ENCODE measurements at regions not wholly inside any gene's neighbourhood (a gene's known extent, or its start where the extent isn't known, plus 50 kb on each side); places are given as distances from the start of the nearest gene placed in this dataset.

DNA sequence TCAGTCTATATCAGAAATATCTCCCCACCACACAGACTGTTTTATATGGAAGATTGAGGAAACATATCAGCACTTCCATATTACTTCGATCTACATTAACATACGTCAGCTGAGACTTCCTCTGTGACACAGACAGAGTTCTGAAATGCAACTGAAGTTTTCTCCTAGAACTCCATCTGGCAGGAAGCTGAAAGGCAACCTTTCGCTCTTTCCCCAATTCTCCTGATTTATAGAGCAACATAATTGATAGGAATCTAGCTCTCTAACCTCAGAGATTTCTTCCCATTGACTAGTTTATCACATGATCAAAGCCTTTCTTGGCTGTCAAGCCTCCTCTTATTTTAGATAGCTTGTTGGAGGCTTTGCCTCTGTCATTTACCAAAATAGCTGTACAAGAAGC is 806.7 kb upstream of the CHAC2 start (continued):
- TF ChIP-seq HOXD13 (CRISPR knock-in tag; IDR thresholded peaks at IDR 0.05; ENCODE audit: borderline replicate concordance) = no peak
- TF ChIP-seq ZNF792 (tag by site-specific recombination; IDR thresholded peaks at IDR 0.05) = no peak
- TF ChIP-seq ZNF555 (tag by site-specific recombination; conservative IDR thresholded peaks at IDR 0.05) = no peak
- no peak for TF ChIP-seq FEZF1 (tag by site-specific recombination; IDR thresholded peaks at IDR 0.05)

DNA sequence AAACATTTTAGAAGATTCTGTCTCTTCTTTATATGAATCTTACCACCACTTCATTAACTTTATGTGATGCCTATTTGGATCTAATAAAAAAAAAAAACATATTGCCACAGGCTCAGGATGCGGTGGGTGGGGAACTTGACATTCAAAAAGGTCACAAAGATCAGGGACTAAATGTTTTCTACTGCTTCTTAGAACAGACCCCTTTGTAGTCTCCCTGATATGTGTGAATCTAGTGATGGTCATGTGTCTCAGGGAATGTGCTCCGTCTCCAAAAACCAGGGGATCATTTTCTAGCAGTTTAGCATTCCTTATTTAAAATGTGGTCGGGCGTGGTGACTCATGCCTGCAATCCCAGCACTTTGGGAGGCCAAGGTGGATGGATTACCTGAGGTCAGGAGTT is 807.8 kb upstream of the CHAC2 start:
- H3K4me1 ChIP-seq (ENCODE audit: control insufficient read depth, insufficient read depth, low read length) = no peaks in the 10 kb centered on the region
- no peaks in the 10 kb centered on the region for H3K36me3 ChIP-seq (ENCODE audit: control insufficient read depth in 2 of 2, insufficient read depth in 1 of 2, low read length in 2 of 2)
- H3K9me3 ChIP-seq (ENCODE audit: control insufficient read depth, insufficient read depth, low read depth, low read length) = no peaks in the 10 kb centered on the region
- H3K27ac ChIP-seq (ENCODE audit: extremely low read depth, low read depth, low read length) = no peak overlapping the region
- CTCF ChIA-PET = interaction anchor here (0.6 kb wide), 1 partner anchor 9 kb away, joined by 3 read pairs; no protein-coding TSS in a partner anchor
- no peak overlapping the region for H3K4me3 ChIP-seq (ENCODE audit: low read depth, low read length)
- TF ChIP-seq ZNF354C (tag by site-specific recombination; IDR thresholded peaks at IDR 0.05; ENCODE audit: borderline replicate concordance, low read depth) = no peak
- TF ChIP-seq, protein P1, sequence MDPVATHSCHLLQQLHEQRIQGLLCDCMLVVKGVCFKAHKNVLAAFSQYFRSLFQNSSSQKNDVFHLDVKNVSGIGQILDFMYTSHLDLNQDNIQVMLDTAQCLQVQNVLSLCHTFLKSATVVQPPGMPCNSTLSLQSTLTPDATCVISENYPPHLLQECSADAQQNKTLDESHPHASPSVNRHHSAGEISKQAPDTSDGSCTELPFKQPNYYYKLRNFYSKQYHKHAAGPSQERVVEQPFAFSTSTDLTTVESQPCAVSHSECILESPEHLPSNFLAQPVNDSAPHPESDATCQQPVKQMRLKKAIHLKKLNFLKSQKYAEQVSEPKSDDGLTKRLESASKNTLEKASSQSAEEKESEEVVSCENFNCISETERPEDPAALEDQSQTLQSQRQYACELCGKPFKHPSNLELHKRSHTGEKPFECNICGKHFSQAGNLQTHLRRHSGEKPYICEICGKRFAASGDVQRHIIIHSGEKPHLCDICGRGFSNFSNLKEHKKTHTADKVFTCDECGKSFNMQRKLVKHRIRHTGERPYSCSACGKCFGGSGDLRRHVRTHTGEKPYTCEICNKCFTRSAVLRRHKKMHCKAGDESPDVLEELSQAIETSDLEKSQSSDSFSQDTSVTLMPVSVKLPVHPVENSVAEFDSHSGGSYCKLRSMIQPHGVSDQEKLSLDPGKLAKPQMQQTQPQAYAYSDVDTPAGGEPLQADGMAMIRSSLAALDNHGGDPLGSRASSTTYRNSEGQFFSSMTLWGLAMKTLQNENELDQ (tag by site-specific recombination; IDR thresholded peaks at IDR 0.05; ENCODE audit: low read depth) = no peak
- TF ChIP-seq ZNF366 (tag by site-specific recombination; conservative IDR thresholded peaks at IDR 0.05) = no peak
- TF ChIP-seq ZFP41 (tag by site-specific recombination; IDR thresholded peaks at IDR 0.05; ENCODE audit: borderline replicate concordance) = no peak
- TF ChIP-seq ZNF140 (tag by site-specific recombination; IDR thresholded peaks at IDR 0.05) = no peak
- no peak for TF ChIP-seq ZNF112 (tag by site-specific recombination; IDR thresholded peaks at IDR 0.05)
- no peak for TF ChIP-seq ZBTB17 (tag by site-specific recombination; IDR thresholded peaks at IDR 0.05)
- TF ChIP-seq ZNF776 (tag by site-specific recombination; IDR thresholded peaks at IDR 0.05; ENCODE audit: borderline replicate concordance) = no peak
- TF ChIP-seq KLF9 (tag by site-specific recombination; IDR thresholded peaks at IDR 0.05; ENCODE audit: low read depth) = no peak
- TF ChIP-seq PRDM1 (tag by site-specific recombination; IDR thresholded peaks at IDR 0.05) = no peak
- POLR2A ChIA-PET = no interaction called here

DNA sequence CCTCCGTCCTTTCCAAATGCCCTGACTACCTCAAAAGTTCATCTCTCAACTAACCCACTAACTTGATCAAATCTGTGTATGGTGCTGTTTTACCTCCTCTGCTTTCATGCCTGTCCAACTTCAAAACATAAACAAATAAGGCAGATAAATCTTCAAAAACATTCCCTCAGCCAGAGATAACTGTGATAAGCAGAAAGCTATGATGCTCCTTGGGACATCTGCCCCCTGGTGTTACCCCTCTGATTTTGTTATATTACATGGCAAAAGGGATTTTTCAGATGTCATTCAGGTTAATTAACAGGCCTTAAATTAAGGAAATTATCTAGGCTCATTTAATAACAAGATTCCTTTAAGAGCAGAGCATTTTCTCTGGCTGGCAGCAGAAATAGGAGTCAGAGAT is 810.8 kb upstream of the CHAC2 start:
- Histone ChIP-seq H3K27ac (ENCODE audit: extremely low read depth, low read depth, low read length) (no peak overlapping the region), H3K36me3 (ENCODE audit: control insufficient read depth in 2 of 2, insufficient read depth in 1 of 2, low read length in 2 of 2) (no peaks in the 10 kb centered on the region), H3K4me3 (ENCODE audit: low read depth, low read length) (no peak overlapping the region), H3K4me1 (ENCODE audit: control insufficient read depth, insufficient read depth, low read length) (no peaks in the 10 kb centered on the region), H3K9me3 (ENCODE audit: control insufficient read depth, insufficient read depth, low read depth, low read length) (no peaks in the 10 kb centered on the region)
- POLR2A ChIA-PET = no interaction called here
- TF ChIP-seq ZSCAN30 (tag by site-specific recombination; IDR thresholded peaks at IDR 0.05) (no peak), ZNF10 (tag by site-specific recombination; IDR thresholded peaks at IDR 0.05) (no peak)
- CTCF ChIA-PET = interaction anchor here (1.7 kb wide), 1 partner anchor 146 kb away, joined by 5 read pairs; no protein-coding TSS in a partner anchor

DNA sequence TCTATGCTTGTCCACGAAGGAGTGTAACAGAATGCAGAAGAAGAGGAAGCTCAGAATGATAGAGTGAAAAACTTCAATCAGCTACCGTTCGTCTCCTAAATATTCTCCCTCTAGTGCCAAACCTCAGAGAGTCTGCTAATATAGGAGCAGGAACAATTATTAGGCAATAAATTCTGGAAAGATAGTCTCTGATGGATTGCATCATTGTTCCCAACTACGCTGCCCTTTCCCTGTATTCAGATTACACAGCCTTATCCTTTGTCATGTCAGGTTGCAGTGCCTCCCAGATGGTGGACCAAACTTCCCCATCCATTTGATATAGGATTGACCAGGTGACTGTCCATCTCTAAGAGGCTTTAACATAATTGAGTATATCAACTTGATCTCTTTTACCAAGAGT is 811.5 kb upstream of the CHAC2 start:
- CTCF ChIA-PET = interaction anchor here (1.7 kb wide), 1 partner anchor 146 kb away, joined by 5 read pairs; no protein-coding TSS in a partner anchor
- TF ChIP-seq, protein P2, sequence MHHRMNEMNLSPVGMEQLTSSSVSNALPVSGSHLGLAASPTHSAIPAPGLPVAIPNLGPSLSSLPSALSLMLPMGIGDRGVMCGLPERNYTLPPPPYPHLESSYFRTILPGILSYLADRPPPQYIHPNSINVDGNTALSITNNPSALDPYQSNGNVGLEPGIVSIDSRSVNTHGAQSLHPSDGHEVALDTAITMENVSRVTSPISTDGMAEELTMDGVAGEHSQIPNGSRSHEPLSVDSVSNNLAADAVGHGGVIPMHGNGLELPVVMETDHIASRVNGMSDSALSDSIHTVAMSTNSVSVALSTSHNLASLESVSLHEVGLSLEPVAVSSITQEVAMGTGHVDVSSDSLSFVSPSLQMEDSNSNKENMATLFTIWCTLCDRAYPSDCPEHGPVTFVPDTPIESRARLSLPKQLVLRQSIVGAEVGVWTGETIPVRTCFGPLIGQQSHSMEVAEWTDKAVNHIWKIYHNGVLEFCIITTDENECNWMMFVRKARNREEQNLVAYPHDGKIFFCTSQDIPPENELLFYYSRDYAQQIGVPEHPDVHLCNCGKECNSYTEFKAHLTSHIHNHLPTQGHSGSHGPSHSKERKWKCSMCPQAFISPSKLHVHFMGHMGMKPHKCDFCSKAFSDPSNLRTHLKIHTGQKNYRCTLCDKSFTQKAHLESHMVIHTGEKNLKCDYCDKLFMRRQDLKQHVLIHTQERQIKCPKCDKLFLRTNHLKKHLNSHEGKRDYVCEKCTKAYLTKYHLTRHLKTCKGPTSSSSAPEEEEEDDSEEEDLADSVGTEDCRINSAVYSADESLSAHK (tag by site-specific recombination; IDR thresholded peaks at IDR 0.05) = no peak
- TF ChIP-seq ZSCAN23 (tag by site-specific recombination; IDR thresholded peaks at IDR 0.05) = no peak
- TF ChIP-seq ZFP41 (tag by site-specific recombination; IDR thresholded peaks at IDR 0.05; ENCODE audit: borderline replicate concordance) = no peak
- no peak for TF ChIP-seq GFI1B (tag by site-specific recombination; IDR thresholded peaks at IDR 0.05)
- no peak for TF ChIP-seq ZSCAN30 (tag by site-specific recombination; IDR thresholded peaks at IDR 0.05)
- TF ChIP-seq, protein P3, sequence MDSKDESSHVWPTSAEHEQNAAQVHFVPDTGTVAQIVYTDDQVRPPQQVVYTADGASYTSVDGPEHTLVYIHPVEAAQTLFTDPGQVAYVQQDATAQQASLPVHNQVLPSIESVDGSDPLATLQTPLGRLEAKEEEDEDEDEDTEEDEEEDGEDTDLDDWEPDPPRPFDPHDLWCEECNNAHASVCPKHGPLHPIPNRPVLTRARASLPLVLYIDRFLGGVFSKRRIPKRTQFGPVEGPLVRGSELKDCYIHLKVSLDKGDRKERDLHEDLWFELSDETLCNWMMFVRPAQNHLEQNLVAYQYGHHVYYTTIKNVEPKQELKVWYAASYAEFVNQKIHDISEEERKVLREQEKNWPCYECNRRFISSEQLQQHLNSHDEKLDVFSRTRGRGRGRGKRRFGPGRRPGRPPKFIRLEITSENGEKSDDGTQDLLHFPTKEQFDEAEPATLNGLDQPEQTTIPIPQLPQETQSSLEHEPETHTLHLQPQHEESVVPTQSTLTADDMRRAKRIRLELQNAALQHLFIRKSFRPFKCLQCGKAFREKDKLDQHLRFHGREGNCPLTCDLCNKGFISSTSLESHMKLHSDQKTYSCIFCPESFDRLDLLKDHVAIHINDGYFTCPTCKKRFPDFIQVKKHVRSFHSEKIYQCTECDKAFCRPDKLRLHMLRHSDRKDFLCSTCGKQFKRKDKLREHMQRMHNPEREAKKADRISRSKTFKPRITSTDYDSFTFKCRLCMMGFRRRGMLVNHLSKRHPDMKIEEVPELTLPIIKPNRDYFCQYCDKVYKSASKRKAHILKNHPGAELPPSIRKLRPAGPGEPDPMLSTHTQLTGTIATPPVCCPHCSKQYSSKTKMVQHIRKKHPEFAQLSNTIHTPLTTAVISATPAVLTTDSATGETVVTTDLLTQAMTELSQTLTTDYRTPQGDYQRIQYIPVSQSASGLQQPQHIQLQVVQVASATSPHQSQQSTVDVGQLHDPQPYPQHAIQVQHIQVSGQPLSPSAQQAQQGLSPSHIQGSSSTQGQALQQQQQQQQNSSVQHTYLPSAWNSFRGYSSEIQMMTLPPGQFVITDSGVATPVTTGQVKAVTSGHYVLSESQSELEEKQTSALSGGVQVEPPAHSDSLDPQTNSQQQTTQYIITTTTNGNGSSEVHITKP (tag by site-specific recombination; IDR thresholded peaks at IDR 0.05) = no peak
- TF ChIP-seq, protein P4, sequence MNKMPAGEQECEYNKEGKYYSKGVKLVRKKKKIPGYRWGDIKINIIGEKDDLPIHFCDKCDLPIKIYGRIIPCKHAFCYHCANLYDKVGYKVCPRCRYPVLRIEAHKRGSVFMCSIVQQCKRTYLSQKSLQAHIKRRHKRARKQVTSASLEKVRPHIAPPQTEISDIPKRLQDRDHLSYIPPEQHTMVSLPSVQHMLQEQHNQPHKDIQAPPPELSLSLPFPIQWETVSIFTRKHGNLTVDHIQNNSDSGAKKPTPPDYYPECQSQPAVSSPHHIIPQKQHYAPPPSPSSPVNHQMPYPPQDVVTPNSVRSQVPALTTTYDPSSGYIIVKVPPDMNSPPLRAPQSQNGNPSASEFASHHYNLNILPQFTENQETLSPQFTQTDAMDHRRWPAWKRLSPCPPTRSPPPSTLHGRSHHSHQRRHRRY (tag by site-specific recombination; IDR thresholded peaks at IDR 0.05) = no peak
- TF ChIP-seq ZNF624 (tag by site-specific recombination; IDR thresholded peaks at IDR 0.05) = no peak

More for the DNA sequence above, 811.5 kb upstream of the CHAC2 start:
- Histone ChIP-seq H3K9me3 (ENCODE audit: control insufficient read depth, insufficient read depth, low read depth, low read length) (no peaks in the 10 kb centered on the region), H3K4me3 (ENCODE audit: low read depth, low read length) (no peak overlapping the region), H3K36me3 (ENCODE audit: control insufficient read depth in 2 of 2, insufficient read depth in 1 of 2, low read length in 2 of 2) (no peaks in the 10 kb centered on the region), H3K4me1 (ENCODE audit: control insufficient read depth, insufficient read depth, low read length) (no peaks in the 10 kb centered on the region), H3K27ac (ENCODE audit: extremely low read depth, low read depth, low read length) (no peak overlapping the region)
- POLR2A ChIA-PET = no interaction called here
